ENCODE measurements at regions not wholly inside any gene's neighbourhood (a gene's known extent, or its start where the extent isn't known, plus 50 kb on each side); places are given as distances from the start of the nearest gene placed in this dataset.
"Not testable (repeated sequence)": the region's sequence is repeated elsewhere in the genome, so short reads cannot be mapped to it uniquely, and the experiment has no call there.

- ChIA-PET POLR2A (no interaction called here), CTCF (interaction anchor here (1.1 kb wide), 1 partner anchor 67 kb away, joined by 5 read pairs; no protein-coding TSS in a partner anchor)
- DNase-seq (ENCODE audit: low read depth, low spot score): no peak
- no peak overlapping the region for H3K4me3 ChIP-seq (ENCODE audit: low read depth, low read length)
- no peak for TF ChIP-seq CTCF (IDR thresholded peaks at IDR 0.05; ENCODE audit: low read depth, low read length)
- no peaks in the 10 kb centered on the region for H3K27me3 ChIP-seq (ENCODE audit: control insufficient read depth, insufficient read depth, low read length)
- no peak overlapping the region for H3K27ac ChIP-seq (ENCODE audit: low read depth, low read length)
- H3K9me3 ChIP-seq (ENCODE audit: control insufficient read depth, insufficient read depth, low read length): no peaks in the 10 kb centered on the region
Measured at GRCh38 chr17:20926532-20926931, 116.3 kb downstream of the USP22 start.

GRCh38 chr17:20927308-20927977 lies 115.4 kb downstream of the USP22 start:
- ChIA-PET POLR2A (no interaction called here), CTCF (interaction anchor here (1.1 kb wide), 1 partner anchor 66 kb away, joined by 5 read pairs; no protein-coding TSS in a partner anchor)
- no peak for TF ChIP-seq CTCF (IDR thresholded peaks at IDR 0.05; ENCODE audit: low read depth, low read length)
- Histone ChIP-seq H3K27ac (ENCODE audit: low read depth, low read length) (no peak overlapping the region), H3K9me3 (ENCODE audit: control insufficient read depth, insufficient read depth, low read length) (no peaks in the 10 kb centered on the region), H3K27me3 (ENCODE audit: control insufficient read depth, insufficient read depth, low read length) (no peaks in the 10 kb centered on the region), H3K4me3 (ENCODE audit: low read depth, low read length) (no peak overlapping the region)
- DNase-seq (ENCODE audit: low read depth, low spot score): no peak

- Histone ChIP-seq H3K27ac (ENCODE audit: low read depth, low read length) (no peak overlapping the region), H3K9me3 (ENCODE audit: control insufficient read depth, insufficient read depth, low read length) (no peaks in the 10 kb centered on the region), H3K4me3 (ENCODE audit: low read depth, low read length) (no peak overlapping the region), H3K27me3 (ENCODE audit: control insufficient read depth, insufficient read depth, low read length) (no peaks in the 10 kb centered on the region)
- ChIA-PET CTCF (no interaction called here), POLR2A (no interaction called here)
- DNase-seq (ENCODE audit: low read depth, low spot score): no peak
- TF ChIP-seq CTCF (IDR thresholded peaks at IDR 0.05; ENCODE audit: low read depth, low read length): no peak
Measured at GRCh38 chr17:20929334-20929733, 113.5 kb downstream of the USP22 start.

- no peak overlapping the region for H3K4me3 ChIP-seq (ENCODE audit: low read depth, low read length)
- no peak for TF ChIP-seq CTCF (IDR thresholded peaks at IDR 0.05; ENCODE audit: low read depth, low read length)
- POLR2A ChIA-PET: no interaction called here
- H3K9me3 ChIP-seq (ENCODE audit: control insufficient read depth, insufficient read depth, low read length): no peaks in the 10 kb centered on the region
- H3K27me3 ChIP-seq (ENCODE audit: control insufficient read depth, insufficient read depth, low read length): no peaks in the 10 kb centered on the region
- no peak overlapping the region for H3K27ac ChIP-seq (ENCODE audit: low read depth, low read length)
- CTCF ChIA-PET: no interaction called here
- DNase-seq (ENCODE audit: low read depth, low spot score): no peak
Measured at GRCh38 chr17:20930081-20930760, 112.6 kb downstream of the USP22 start.

GRCh38 chr17:20933040-20933439 lies 109.8 kb downstream of the USP22 start:
- DNase-seq (ENCODE audit: low read depth, low spot score); CTCF ChIA-PET; POLR2A ChIA-PET; H3K27me3 ChIP-seq (ENCODE audit: control insufficient read depth, insufficient read depth, low read length); H3K9me3 ChIP-seq (ENCODE audit: control insufficient read depth, insufficient read depth, low read length); H3K4me3 ChIP-seq (ENCODE audit: low read depth, low read length); H3K27ac ChIP-seq (ENCODE audit: low read depth, low read length): not testable (repeated sequence)

Data from AG04450 (cell line).